ENCODE measurements at regions not wholly inside any gene's neighbourhood (a gene's known extent, or its start where the extent isn't known, plus 50 kb on each side); places are given as distances from the start of the nearest gene placed in this dataset.

DNA sequence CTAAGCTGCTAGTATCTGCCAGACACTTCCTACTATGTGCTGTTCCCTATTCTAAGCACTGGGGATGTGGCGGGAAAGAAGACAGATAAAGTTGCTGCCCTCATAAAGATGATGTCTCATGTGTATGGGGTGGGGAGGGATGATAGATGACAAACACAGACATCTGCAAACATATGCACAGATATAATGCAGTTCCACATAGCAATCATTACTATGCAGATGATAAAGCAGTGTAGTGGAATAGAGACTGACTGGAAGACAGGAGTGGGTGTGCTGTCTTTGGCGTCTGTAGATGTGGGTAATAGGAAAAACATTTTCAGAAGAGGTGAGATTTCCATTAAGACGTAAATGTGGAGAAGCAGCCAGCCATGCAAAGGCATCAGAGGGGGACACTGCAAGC lies 243.6 kb downstream of the DPY19L2 start:
- no peak for TF ChIP-seq GATA1 (IDR thresholded peaks at IDR 0.05; ENCODE audit: low read depth, low read length)
- TF ChIP-seq POLR2A (IDR thresholded peaks at IDR 0.05; ENCODE audit: low read length) = no peak
- DNase-seq = no peak

DNA sequence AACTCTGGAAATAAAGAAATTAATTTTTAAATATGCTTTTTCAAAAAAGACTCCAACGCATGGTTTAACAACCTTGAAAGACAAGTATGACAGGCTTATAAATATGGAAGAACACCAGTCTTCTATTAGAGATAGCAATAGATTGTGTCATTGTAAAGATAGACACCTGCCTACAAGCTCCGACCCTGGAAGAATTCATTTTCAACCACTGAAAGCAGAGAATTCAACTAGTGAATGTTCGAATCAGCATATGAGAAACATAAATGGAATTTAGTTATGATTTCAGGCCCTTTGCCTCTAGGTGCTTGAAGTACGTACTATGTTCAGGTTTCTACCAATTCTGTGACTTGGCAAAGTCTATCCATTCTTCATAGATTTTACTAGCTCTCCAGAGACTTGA lies 244.5 kb downstream of the DPY19L2 start:
- TF ChIP-seq GATA1 (IDR thresholded peaks at IDR 0.05; ENCODE audit: low read depth, low read length) (no peak), POLR2A (IDR thresholded peaks at IDR 0.05; ENCODE audit: low read length) (no peak)
- DNase-seq = no peak

DNA sequence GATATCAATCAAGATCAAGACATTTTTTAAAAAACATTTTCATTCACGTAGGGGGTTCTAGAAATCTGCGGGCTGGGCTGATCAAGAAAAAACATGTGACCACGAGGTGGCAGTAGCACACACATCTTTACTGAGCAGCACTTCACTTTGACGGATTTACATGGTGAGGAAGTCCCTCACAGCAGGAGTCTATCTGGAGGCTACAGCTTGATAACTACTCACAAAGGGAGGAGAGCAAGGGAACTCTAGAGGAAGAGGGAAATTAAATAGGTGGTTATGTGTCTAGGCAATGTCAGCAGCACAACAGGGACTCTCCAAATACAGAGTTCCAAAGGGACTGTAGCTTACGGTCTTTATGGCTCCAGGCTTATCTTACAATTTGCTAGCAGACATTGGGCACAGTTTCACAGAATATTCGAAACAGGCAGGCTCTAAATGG lies 248.1 kb downstream of the DPY19L2 start:
- TF ChIP-seq GATA1 (IDR thresholded peaks at IDR 0.05; ENCODE audit: low read depth, low read length) = no peak
- TF ChIP-seq POLR2A (IDR thresholded peaks at IDR 0.05; ENCODE audit: low read length) = no peak
- DNase-seq = peak; percentile 70 to 78

DNA sequence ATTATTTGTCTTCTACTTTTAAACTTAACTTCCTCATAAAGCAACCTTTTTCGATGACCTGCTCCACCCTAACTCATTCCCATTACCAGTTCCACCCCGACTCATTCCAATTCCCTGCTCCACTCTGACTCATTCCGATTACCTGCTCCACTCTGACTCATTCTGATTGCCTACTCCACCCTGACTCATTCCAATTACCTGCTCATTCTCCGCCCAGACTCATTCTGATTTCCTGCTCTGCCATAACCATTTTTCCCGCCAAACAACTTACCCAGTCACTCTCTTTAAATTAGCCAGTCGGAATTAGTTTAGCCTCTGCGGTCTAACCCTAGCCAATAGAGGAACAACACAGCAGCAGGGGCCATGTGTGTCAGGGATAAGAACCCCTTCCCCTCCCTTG lies 249.1 kb downstream of the DPY19L2 start:
- TF ChIP-seq POLR2A (IDR thresholded peaks at IDR 0.05; ENCODE audit: low read length) (no peak), GATA1 (IDR thresholded peaks at IDR 0.05; ENCODE audit: low read depth, low read length) (no peak)
- no peak for DNase-seq

DNA sequence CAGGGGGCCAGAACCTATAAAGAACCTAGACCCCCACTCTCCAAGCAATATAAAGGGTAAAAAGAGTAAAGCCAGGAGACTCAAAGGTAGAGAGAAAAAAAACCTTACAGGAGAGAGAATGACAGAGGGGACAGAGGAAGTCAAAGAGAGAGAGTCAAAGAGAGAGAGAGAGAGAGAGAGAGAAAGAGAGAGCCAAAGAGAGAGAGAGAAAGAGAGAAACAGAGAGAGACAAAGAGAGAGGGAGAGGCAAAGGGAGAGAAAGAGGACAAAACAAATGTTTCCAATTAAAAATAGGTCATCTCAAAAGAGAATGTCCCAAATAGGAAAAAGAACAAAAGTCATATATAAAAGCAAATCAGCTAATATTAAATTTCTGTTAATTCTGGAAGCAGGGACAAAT lies 251.5 kb downstream of the DPY19L2 start:
- TF ChIP-seq POLR2A (IDR thresholded peaks at IDR 0.05; ENCODE audit: low read length) (no peak), GATA1 (IDR thresholded peaks at IDR 0.05; ENCODE audit: low read depth, low read length) (no peak)
- no peak for DNase-seq

DNA sequence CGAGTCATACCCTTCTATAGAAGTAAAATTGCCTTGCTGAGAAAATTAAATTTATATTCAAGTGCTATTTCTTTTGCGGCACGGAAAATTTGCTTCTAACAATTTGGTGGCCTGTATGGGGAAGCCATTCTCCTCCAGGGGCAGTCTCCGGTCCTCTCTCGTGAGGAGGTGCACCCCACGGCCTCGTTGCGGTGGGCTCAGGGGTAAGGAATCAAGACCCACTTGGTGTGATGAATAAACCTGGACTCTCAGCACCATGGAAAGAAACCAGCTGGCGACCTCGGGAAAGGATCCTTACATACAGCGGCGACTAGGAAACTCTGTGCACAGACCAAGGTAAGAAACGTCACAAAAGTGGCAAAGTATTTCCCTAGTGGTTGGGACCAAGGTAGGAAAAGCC lies 252.9 kb downstream of the DPY19L2 start:
- DNase-seq = no peak
- no peak for TF ChIP-seq GATA1 (IDR thresholded peaks at IDR 0.05; ENCODE audit: low read depth, low read length)
- TF ChIP-seq POLR2A (IDR thresholded peaks at IDR 0.05; ENCODE audit: low read length) = no peak

DNA sequence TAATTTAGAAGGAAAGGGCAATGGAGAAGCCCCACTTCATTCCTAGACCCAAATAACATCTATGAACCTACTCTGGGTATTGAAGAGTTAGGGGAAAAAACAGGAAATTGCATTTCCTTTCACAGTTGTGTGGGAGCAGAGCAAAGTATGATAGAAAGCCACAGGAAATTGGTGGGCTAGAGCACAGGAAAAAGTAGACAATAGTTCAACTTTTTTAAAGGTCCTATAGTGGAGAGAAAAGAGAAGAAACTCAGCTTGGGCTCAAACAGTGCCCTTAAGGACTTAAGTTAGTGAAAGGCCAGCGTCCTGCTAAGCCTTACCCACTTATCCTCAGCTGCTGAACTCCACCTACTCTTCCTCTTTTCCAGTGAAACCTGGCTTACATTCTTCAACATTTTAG lies 258.1 kb downstream of the DPY19L2 start:
- no peak for DNase-seq
- TF ChIP-seq POLR2A (IDR thresholded peaks at IDR 0.05; ENCODE audit: low read length) = no peak
- no peak for TF ChIP-seq GATA1 (IDR thresholded peaks at IDR 0.05; ENCODE audit: low read depth, low read length)

DNA sequence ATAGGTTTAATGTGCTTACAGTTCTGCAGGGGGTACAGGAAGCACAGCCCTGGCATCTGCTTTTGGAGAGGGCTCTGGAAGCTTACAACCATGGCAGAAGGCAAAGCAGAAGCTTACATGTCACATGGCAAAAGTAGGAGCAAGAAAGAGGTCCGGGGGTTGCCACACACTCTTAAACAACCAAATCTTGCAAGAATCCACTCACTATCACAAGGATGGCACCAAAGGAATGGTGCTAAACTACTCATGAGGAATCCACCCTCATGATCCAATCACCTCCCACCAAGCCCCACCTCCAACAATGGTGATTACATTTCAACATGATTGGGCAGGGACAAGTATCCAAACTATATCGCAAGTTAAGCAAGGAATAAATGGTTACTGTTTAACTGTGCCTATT lies 255.8 kb upstream of the AVPR1A start:
- no peak for TF ChIP-seq GATA1 (IDR thresholded peaks at IDR 0.05; ENCODE audit: low read depth, low read length)
- no peak for TF ChIP-seq POLR2A (IDR thresholded peaks at IDR 0.05; ENCODE audit: low read length)
- no peak for DNase-seq

DNA sequence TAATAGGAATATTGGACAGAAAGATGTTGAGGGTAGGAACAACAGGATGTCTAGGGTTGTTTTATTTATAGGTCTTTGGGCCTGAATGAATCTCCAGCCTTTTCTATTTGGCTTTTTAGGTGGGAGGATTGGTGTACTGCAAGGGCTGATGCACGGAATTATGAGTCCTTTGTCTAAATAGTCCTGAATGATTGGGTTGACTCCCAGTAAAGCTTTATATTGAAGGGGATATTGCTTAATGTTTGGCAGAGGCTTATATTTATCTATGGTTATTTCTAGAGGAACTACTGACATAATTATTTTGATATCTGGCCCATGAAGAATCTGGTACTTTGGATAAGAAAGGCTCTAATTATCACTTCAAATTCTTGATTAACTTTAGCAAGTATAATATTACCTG lies 253.6 kb upstream of the AVPR1A start:
- DNase-seq = no peak
- TF ChIP-seq POLR2A (IDR thresholded peaks at IDR 0.05; ENCODE audit: low read length) (no peak), GATA1 (IDR thresholded peaks at IDR 0.05; ENCODE audit: low read depth, low read length) (no peak)

DNA sequence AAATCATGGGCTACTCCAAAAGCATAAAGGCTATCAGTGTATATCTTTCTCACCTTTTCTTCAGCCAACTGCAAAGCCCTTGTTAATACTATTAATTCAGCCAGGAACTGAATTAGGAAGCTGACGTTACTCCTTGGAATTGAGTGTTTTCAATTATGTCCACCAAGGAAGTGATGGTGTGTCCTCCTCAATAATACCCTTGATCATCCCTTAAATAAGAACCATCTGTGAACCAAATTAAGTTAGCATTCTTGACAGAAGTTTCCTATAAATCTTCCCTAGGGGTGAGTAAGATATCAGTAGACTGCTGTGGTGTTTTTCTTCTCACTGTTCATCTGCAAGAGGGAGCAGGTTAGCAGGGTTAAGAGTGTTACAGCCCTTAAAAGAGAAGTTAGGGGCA lies 252.3 kb upstream of the AVPR1A start:
- TF ChIP-seq POLR2A (IDR thresholded peaks at IDR 0.05; ENCODE audit: low read length) = no peak
- TF ChIP-seq GATA1 (IDR thresholded peaks at IDR 0.05; ENCODE audit: low read depth, low read length) = no peak

DNA sequence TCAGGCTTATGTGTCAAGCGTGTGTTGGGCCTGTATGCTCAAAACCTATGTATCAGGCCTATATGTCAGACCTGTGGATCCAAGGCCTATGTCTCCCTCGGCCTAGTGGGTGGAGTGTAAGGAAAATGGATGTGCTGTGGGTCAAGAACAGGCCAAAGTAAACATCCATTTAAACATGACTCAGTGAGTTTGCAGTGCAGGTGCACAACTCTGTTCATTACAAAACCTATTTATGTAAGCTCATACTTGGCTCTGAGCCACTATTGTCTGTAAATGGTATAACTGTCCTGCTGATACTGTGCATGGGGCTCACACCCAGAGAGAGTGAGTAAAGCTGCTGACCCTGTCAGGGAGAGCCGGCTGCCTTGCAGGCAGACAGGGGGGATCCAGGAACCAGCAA lies 249.7 kb upstream of the AVPR1A start:
- no peak for DNase-seq
- no peak for TF ChIP-seq POLR2A (IDR thresholded peaks at IDR 0.05; ENCODE audit: low read length)
- no peak for TF ChIP-seq GATA1 (IDR thresholded peaks at IDR 0.05; ENCODE audit: low read depth, low read length)

More for the DNA sequence above, 252.3 kb upstream of the AVPR1A start:
- DNase-seq = no peak

DNA sequence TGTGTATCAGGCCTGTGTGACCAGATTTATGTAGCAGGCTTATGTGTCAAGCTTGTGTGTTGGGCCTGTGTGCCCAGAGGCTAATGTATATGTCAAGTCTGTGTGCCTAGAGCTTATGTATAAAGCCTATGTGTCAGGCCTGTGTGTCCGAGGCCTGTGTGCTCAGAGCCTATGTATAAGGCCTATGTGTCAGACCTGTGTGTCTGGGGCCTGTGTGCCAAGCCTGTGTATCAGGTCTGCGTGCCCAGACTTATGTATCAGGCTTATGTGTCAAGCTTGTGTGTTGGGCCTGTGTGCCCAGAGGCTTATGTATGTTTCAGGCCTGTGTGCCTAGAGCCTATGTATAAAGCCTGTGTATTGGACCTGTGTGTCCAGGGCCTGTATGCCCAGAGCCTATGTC lies 249.3 kb upstream of the AVPR1A start:
- no peak for TF ChIP-seq POLR2A (IDR thresholded peaks at IDR 0.05; ENCODE audit: low read length)
- TF ChIP-seq GATA1 (IDR thresholded peaks at IDR 0.05; ENCODE audit: low read depth, low read length) = no peak
- DNase-seq = no peak

DNA sequence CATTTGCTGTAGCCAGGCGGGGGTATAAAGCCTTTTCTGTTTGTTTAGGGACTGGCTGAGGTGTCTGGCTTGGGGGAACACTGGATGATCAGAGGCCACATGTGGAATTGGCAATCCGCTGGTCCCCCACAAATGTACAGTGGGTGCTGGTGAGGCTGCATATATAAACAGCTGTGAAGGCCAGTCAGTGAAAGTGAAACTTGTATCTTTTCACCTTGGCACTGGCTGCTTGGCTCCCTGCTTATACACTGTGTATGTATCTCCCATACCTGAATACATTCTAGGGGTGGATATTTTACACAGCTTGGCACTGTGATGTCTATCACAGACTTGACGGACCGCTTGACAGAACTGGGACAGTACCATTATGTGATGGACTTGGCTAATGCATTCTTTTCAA lies 246.8 kb upstream of the AVPR1A start:
- DNase-seq = no peak
- no peak for TF ChIP-seq POLR2A (IDR thresholded peaks at IDR 0.05; ENCODE audit: low read length)
- no peak for TF ChIP-seq GATA1 (IDR thresholded peaks at IDR 0.05; ENCODE audit: low read depth, low read length)

DNA sequence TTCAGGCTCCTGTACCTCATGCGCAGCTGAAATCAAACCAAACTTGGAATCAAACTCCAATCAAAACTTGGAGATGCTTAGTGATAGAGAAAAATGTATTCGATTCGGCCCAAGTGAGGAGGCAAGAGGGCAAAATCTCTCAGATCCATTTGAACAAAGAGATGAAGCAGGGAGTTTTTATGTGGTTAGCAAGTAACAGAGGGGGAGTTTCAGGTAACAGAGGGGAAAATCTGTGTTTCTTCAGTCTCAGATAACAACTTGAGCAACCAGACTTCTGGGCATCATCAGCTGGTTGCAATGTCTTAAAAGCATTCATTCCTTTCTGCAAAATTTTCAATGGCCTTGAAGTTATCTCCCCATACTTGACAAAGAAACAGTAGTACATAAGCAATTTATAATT lies 245.1 kb upstream of the AVPR1A start:
- TF ChIP-seq POLR2A (IDR thresholded peaks at IDR 0.05; ENCODE audit: low read length) (no peak), GATA1 (IDR thresholded peaks at IDR 0.05; ENCODE audit: low read depth, low read length) (no peak)
- DNase-seq = no peak

DNA sequence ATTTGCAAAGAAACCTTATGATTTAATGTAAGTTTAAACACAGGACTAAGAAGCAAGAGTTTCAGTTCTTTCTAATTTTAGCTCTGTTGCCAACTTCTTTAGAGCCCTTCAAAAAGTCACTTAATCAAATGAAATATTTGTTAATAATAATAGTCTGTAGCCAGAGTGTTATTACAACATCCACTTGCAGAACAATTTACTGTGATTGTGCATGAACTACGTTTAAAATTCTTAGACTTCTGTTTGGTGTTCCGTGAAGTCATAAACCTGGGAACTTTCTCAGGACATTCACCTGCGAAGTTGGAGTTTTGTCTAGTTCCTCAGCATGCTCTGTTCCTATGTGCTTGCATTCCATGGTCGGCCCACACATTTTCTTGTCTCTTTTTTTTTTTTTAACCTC lies 244.0 kb upstream of the AVPR1A start:
- DNase-seq = no peak
- TF ChIP-seq POLR2A (IDR thresholded peaks at IDR 0.05; ENCODE audit: low read length) = no peak

DNA sequence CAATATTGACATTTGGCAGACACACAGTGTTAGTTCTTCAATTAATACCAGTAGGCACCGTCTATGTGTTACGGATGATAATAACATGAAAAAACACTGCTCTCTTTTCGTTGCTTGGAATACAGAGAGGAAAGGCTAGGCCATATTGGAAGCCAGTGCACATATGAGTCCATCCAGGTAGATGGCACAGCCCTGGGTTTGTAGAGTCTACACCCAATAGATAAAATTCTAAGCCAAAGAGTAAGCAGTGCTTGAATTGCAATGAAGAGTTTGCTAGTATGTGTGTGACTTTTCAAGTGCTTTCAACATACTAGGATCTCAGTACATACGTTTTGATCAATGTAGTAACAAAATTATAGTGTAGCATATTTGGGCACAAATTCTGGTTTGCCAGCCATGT lies 243.3 kb upstream of the AVPR1A start:
- TF ChIP-seq GATA1 (IDR thresholded peaks at IDR 0.05; ENCODE audit: low read depth, low read length) = no peak
- TF ChIP-seq POLR2A (IDR thresholded peaks at IDR 0.05; ENCODE audit: low read length) = no peak
- no peak for DNase-seq

Data from erythroblast (primary cell).